DMS153 treated with DMSO at 0.1 percent for 48 hours (cell line): ENCODE measurements at regions not wholly inside any gene's neighbourhood (a gene's known extent, or its start where the extent isn't known, plus 50 kb on each side); places are given as distances from the start of the nearest gene placed in this dataset.

Experiments
- DNase-seq: peaks from one replicate; lab custom pipeline; 2025; ENCODE audit not compliant: unreplicated experiment; lab: John Stamatoyannopoulos, UW

DNA sequence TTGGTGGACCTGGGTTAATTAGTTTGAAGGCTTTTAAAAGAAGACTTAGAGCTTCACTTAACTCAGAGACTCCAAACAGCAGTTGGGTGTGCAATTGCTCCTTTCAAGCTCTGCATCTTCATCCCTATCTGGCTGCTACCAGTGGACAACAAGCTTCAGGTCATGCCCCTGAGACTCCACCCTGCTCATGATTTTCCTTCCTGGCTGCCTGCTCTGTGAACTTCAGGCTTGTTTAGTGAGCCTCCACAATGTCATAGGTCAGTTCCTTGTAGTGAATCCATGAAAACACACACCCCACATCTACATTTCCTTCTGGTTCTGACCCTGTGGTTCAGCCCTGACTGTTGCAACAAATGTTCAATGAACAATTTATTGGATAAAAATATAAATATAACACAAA, 61.1 kb upstream of the MARCKS start:
- DNase-seq, result no peak

DNA sequence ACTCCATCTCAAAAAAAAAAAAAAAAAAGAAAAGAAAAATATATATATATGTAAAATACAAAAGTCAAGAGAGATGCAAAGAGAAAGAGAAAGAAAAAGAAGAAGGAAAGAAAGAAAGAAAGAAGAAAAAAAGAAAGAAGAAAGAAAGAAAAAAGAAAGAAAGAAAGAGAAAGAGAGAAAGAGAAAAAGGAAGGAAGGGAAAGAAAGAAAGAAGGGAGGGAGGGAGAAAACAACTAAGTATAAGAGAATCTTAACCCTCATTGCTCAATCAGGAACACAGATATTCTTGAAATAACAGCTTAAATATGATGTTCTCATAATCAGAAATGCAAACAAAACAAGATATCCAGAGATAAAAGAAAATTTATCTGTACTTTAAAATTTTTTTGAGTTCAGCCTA, 54.4 kb upstream of the MARCKS start:
- DNase-seq, result no peak

DNA sequence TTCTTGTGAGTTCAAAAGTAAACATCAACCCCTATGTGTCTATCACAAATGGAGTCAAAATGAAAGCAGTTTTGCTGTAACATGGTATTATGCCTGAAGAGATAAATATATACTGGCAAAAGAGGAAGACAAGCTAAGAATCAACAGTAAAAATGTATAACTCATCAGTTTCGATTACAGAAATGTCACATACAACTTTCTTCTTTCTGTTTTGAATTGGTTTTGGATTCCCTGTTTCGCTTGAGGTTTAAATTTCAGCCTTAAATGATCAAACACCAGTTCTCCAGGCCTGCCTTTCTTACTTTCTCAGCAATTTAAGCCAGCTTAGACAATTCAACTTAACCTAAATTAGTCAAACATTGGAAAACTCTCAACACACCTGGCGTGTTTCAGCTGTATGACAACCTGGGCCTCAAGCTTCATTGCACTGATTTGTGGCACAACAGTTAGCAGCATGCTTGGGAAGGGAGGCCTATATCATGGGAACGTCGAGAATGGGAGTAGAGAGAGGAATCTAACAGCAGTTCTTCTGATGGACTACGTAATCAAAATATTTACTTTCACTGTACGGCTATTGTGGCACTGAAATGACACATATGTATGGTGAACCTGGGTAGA, 51.9 kb upstream of the MARCKS start:
- DNase-seq, result no peak

DNA sequence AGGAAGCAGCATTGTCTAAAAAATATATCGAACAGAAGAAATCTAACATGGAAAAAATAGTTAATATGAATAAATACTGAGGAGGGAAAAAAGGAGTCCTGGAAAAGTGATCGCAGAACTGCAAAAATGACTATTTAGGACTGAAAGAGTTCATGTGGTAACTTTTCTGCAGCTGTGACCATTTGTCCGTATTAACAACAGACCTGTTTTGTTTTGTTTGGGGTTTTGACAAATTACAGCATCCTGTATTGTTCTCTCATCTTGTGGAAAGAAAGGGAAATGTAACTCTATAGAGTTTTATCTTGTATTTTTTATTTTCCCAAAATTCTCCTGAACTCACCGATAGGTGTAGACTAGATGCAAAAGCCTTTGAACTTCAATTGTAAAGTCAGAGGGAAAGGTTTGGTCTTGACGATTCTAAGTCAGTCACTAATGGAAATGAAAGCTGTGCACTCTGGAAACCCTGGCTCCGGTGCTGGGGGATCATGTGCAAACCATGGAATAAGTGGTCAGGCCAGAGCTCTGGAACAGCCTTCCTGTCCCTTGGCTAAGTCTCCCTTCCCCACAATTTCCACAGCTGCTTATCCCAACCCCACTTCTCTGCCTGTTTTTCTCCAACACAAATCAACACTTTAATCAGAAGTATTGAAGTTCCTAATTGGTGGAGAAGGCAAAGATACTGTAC, 51.2 kb upstream of the MARCKS start:
- no peak for DNase-seq
